Muscle layer of duodenum (tissue), 2 donors: ENCODE measurements at regions not wholly inside any gene's neighbourhood (a gene's known extent, or its start where the extent isn't known, plus 50 kb on each side); places are given as distances from the start of the nearest gene placed in this dataset.

Experiments used
- H3K27ac ChIP-seq: one replicate; pipeline ENCODE4 v1.7.0; 2013; ENCODE audit warnings: mild to moderate bottlenecking, low read length
- H3K27me3 ChIP-seq: one replicate; pipeline ENCODE4 v1.7.0; 2013; ENCODE audit warnings: low read depth, mild to moderate bottlenecking, control low read depth, low read length
- H3K36me3 ChIP-seq, 2 donors: one replicate each; pipeline ENCODE4 v1.7.0; 2013; ENCODE audit warnings: low read length in 2 of 2, control low read depth in 1 of 2, mild to moderate bottlenecking in 1 of 2; ENCODE audit not compliant: insufficient read depth in 2 of 2, control insufficient read depth in 1 of 2
- H3K4me1 ChIP-seq, 2 donors: one replicate each; pipeline ENCODE4 v1.7.0; 2013; ENCODE audit warnings: low read length in 2 of 2, mild to moderate bottlenecking in 2 of 2, control low read depth in 1 of 2, moderate library complexity in 1 of 2; ENCODE audit not compliant: insufficient read depth in 2 of 2, control insufficient read depth in 1 of 2
- H3K4me3 ChIP-seq, 2 donors: one replicate each; pipeline ENCODE4 v1.7.0; 2013; ENCODE audit warnings: low read length in 2 of 2, low read depth in 1 of 2, mild to moderate bottlenecking in 1 of 2
- H3K9me3 ChIP-seq, 2 donors: one replicate each; pipeline ENCODE4 v1.7.0; 2013; ENCODE audit warnings: low read length in 2 of 2, control low read depth in 1 of 2, mild to moderate bottlenecking in 1 of 2; ENCODE audit not compliant: control insufficient read depth in 1 of 2
- donor health status: healthy.

- no peak overlapping the region for H3K27ac ChIP-seq
- H3K4me3 ChIP-seq: no peak overlapping the region
- H3K27me3 ChIP-seq: no peaks in the 10 kb centered on the region
- H3K36me3 ChIP-seq: no peaks in the 10 kb centered on the region
- H3K4me1 ChIP-seq: no peaks in the 10 kb centered on the region
- H3K9me3 ChIP-seq: no peaks in the 10 kb centered on the region
These were observed 207.7 kb upstream of the SLC16A7 start for GRCh38 chr12:59388176-59388575.

- Histone ChIP-seq H3K27me3 (no peaks in the 10 kb centered on the region), H3K4me3 (no peak overlapping the region), H3K4me1 (no peaks in the 10 kb centered on the region), H3K9me3 (no peaks in the 10 kb centered on the region), H3K27ac (no peak overlapping the region), H3K36me3 (no peaks in the 10 kb centered on the region)
These were observed 209.6 kb upstream of the SLC16A7 start for GRCh38 chr12:59386236-59386635.

- Histone ChIP-seq H3K4me1 (no peaks in the 10 kb centered on the region), H3K36me3 (no peaks in the 10 kb centered on the region), H3K27me3 (no peaks in the 10 kb centered on the region), H3K9me3 (no peaks in the 10 kb centered on the region), H3K27ac (no peak overlapping the region), H3K4me3 (no peak overlapping the region)
These were observed 212.6 kb upstream of the SLC16A7 start for GRCh38 chr12:59383079-59383822.

GRCh38 chr12:59382282-59383078 is 213.3 kb upstream of the SLC16A7 start:
- no peak overlapping the region for H3K27ac ChIP-seq
- no peaks in the 10 kb centered on the region for H3K4me1 ChIP-seq
- no peaks in the 10 kb centered on the region for H3K27me3 ChIP-seq
- H3K36me3 ChIP-seq: no peaks in the 10 kb centered on the region
- H3K4me3 ChIP-seq: no peak overlapping the region
- no peaks in the 10 kb centered on the region for H3K9me3 ChIP-seq

- Histone ChIP-seq H3K9me3 (no peaks in the 10 kb centered on the region), H3K27ac (no peak overlapping the region), H3K4me1 (no peaks in the 10 kb centered on the region), H3K36me3 (no peaks in the 10 kb centered on the region), H3K27me3 (no peaks in the 10 kb centered on the region), H3K4me3 (no peak overlapping the region)
These were observed 214.7 kb upstream of the SLC16A7 start for GRCh38 chr12:59381106-59381505.

- no peaks in the 10 kb centered on the region for H3K36me3 ChIP-seq
- H3K27ac ChIP-seq: no peak overlapping the region
- no peaks in the 10 kb centered on the region for H3K4me1 ChIP-seq
- no peaks in the 10 kb centered on the region for H3K9me3 ChIP-seq
- no peak overlapping the region for H3K4me3 ChIP-seq
- H3K27me3 ChIP-seq: no peaks in the 10 kb centered on the region
These were observed 220.2 kb upstream of the SLC16A7 start for GRCh38 chr12:59375633-59376032.

- H3K36me3 ChIP-seq: no peaks in the 10 kb centered on the region
- H3K27ac ChIP-seq: no peak overlapping the region
- no peak overlapping the region for H3K4me3 ChIP-seq
- no peaks in the 10 kb centered on the region for H3K9me3 ChIP-seq
- no peaks in the 10 kb centered on the region for H3K27me3 ChIP-seq
- no peaks in the 10 kb centered on the region for H3K4me1 ChIP-seq
These were observed 221.0 kb upstream of the SLC16A7 start for GRCh38 chr12:59374783-59375182.

GRCh38 chr12:59372956-59373355 is 222.9 kb upstream of the SLC16A7 start:
- Histone ChIP-seq H3K36me3 (no peaks in the 10 kb centered on the region), H3K27me3 (no peaks in the 10 kb centered on the region), H3K27ac (no peak overlapping the region), H3K4me3 (no peak overlapping the region), H3K9me3 (no peaks in the 10 kb centered on the region), H3K4me1 (no peaks in the 10 kb centered on the region)

- no peak overlapping the region for H3K4me3 ChIP-seq
- no peak overlapping the region for H3K27ac ChIP-seq
- H3K4me1 ChIP-seq: no peaks in the 10 kb centered on the region
- no peaks in the 10 kb centered on the region for H3K36me3 ChIP-seq
- no peaks in the 10 kb centered on the region for H3K9me3 ChIP-seq
- H3K27me3 ChIP-seq: no peaks in the 10 kb centered on the region
These were observed 224.9 kb upstream of the SLC16A7 start for GRCh38 chr12:59370933-59371332.

- no peaks in the 10 kb centered on the region for H3K9me3 ChIP-seq
These were observed 230.7 kb upstream of the SLC16A7 start for GRCh38 chr12:59365133-59365532.

GRCh38 chr12:59357811-59358210 is 238.0 kb upstream of the SLC16A7 start:
- no peaks in the 10 kb centered on the region for H3K27me3 ChIP-seq
- H3K4me3 ChIP-seq: no peak overlapping the region
- no peaks in the 10 kb centered on the region for H3K4me1 ChIP-seq
- H3K27ac ChIP-seq: no peak overlapping the region
- H3K9me3 ChIP-seq: no peaks in the 10 kb centered on the region
- H3K36me3 ChIP-seq: no peaks in the 10 kb centered on the region

More at GRCh38 chr12:59365133-59365532, 230.7 kb upstream of the SLC16A7 start:
- Histone ChIP-seq H3K4me3 (no peak overlapping the region), H3K27me3 (no peaks in the 10 kb centered on the region), H3K36me3 (no peaks in the 10 kb centered on the region), H3K4me1 (no peaks in the 10 kb centered on the region), H3K27ac (no peak overlapping the region)
